ENCODE measurements at regions not wholly inside any gene's neighbourhood (a gene's known extent, or its start where the extent isn't known, plus 50 kb on each side); places are given as distances from the start of the nearest gene placed in this dataset.

DNA sequence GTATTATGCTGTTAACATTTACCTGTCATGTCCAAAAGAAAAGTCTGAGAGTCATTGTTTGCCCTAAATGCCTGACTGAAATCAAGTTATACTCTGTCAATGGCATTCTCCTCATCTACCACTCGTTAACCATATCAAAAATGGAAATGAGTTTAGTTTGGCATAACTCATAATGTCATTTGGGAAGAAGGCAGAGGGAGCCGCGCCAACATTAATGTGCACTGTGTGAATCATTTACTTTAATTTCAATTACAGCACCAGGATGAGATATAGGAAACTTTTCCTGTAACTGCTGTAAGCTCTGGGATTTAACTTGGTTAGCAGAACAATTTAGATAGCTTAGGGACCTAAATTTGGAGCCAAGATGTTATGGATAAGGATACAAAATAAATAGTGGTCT lies 871.2 kb upstream of the POU3F3 start:
- no peak for DNase-seq (ENCODE audit: low spot score)
- 90% methylated on average over 3 of the region's 3 CpGs for WGBS (ENCODE audit: low lambda C conversion rate, missing lambda C conversion rate)
- no peaks in the 10 kb centered on the region for H3K4me1 ChIP-seq (ENCODE audit: insufficient read depth)
- TF ChIP-seq EZH2 (IDR thresholded peaks at IDR 0.05; ENCODE audit: borderline replicate concordance) (no peak), EZH2phosphoT487 (IDR thresholded peaks at IDR 0.05; ENCODE audit: low read depth, severe bottlenecking, unreplicated experiment) (no peak)
- TF ChIP-seq, protein P1, sequence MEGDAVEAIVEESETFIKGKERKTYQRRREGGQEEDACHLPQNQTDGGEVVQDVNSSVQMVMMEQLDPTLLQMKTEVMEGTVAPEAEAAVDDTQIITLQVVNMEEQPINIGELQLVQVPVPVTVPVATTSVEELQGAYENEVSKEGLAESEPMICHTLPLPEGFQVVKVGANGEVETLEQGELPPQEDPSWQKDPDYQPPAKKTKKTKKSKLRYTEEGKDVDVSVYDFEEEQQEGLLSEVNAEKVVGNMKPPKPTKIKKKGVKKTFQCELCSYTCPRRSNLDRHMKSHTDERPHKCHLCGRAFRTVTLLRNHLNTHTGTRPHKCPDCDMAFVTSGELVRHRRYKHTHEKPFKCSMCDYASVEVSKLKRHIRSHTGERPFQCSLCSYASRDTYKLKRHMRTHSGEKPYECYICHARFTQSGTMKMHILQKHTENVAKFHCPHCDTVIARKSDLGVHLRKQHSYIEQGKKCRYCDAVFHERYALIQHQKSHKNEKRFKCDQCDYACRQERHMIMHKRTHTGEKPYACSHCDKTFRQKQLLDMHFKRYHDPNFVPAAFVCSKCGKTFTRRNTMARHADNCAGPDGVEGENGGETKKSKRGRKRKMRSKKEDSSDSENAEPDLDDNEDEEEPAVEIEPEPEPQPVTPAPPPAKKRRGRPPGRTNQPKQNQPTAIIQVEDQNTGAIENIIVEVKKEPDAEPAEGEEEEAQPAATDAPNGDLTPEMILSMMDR (IDR thresholded peaks at IDR 0.05; ENCODE audit: poor library complexity), result no peak
- no peaks in the 10 kb centered on the region for H3K79me2 ChIP-seq
- H3K9me3 ChIP-seq (ENCODE audit: low read depth), result no peaks in the 10 kb centered on the region
- H3K4me2 ChIP-seq, result no peak overlapping the region
- H3K4me3 ChIP-seq, result no peak overlapping the region
- no peak overlapping the region for H3K27ac ChIP-seq
- no peaks in the 10 kb centered on the region for H3K27me3 ChIP-seq
- H2AFZ ChIP-seq, result no peak overlapping the region
- H4K20me1 ChIP-seq (ENCODE audit: insufficient read depth, poor library complexity, severe bottlenecking), result no peaks in the 10 kb centered on the region
- no peaks in the 10 kb centered on the region for H3K36me3 ChIP-seq (replicated peaks; ENCODE audit: insufficient read depth, low read depth)
- H3K9me2 ChIP-seq (replicated peaks; ENCODE audit: insufficient read depth), result no peaks in the 10 kb centered on the region

DNA sequence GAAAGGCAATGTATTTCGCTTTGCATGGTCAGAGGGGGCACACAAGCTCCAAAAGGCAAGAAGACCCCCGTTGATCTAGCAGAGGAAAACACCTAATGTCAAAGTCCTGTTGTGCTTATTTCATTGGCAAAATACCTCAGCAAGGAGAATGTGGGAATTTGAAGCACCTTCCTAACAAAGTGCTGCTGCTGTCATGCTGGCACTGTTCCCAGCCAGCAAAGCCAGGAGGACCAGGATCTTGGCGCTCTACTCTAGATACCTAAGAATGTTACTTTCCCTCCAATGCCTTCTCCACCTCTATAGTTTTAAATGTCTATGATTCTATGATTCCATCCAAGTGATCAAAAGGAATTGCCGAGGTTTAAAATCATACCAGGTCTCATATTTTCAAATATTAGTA lies 867.9 kb upstream of the POU3F3 start:
- no peak overlapping the region for H3K4me3 ChIP-seq

DNA sequence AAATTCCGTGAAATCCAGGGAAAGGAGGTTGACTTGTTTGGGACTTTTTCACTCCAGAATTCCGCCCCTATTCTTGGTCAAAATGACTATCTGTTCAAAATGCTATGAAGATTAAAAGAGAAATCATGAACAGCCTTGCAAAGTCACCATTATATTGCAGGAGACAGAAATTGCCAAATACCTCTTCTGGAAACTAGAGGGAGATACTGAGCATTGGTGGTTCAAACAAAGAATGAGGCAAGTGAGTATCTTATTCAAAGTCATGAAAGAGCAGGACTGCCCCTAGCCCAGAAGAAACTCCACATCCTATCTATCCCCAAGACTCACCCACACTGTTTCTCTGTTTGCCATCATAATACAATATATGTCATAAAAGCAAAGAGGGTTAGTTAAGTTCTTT lies 862.3 kb upstream of the POU3F3 start:
- no peak overlapping the region for H3K27ac ChIP-seq
- H3K79me2 ChIP-seq, result no peaks in the 10 kb centered on the region
- no peaks in the 10 kb centered on the region for H3K4me1 ChIP-seq (ENCODE audit: insufficient read depth)
- H3K4me3 ChIP-seq, result no peak overlapping the region
- no peak overlapping the region for H2AFZ ChIP-seq
- H3K4me2 ChIP-seq, result no peak overlapping the region
- 73% methylated on average over 2 of the region's 2 CpGs for WGBS (ENCODE audit: low lambda C conversion rate, missing lambda C conversion rate)
- TF ChIP-seq EZH2 (IDR thresholded peaks at IDR 0.05; ENCODE audit: borderline replicate concordance), result no peak
- TF ChIP-seq, protein P1 (IDR thresholded peaks at IDR 0.05; ENCODE audit: poor library complexity), result no peak
- TF ChIP-seq EZH2phosphoT487 (IDR thresholded peaks at IDR 0.05; ENCODE audit: low read depth, severe bottlenecking, unreplicated experiment), result no peak
- H3K36me3 ChIP-seq (replicated peaks; ENCODE audit: insufficient read depth, low read depth), result no peaks in the 10 kb centered on the region
- no peaks in the 10 kb centered on the region for H3K9me2 ChIP-seq (replicated peaks; ENCODE audit: insufficient read depth)
- no peak for DNase-seq (ENCODE audit: low spot score)
- no peaks in the 10 kb centered on the region for H3K9me3 ChIP-seq (ENCODE audit: low read depth)
- no peaks in the 10 kb centered on the region for H3K27me3 ChIP-seq
- no peaks in the 10 kb centered on the region for H4K20me1 ChIP-seq (ENCODE audit: insufficient read depth, poor library complexity, severe bottlenecking)

More for the DNA sequence above, 867.9 kb upstream of the POU3F3 start:
- H3K4me1 ChIP-seq (ENCODE audit: insufficient read depth), result no peaks in the 10 kb centered on the region
- TF ChIP-seq EZH2 (IDR thresholded peaks at IDR 0.05; ENCODE audit: borderline replicate concordance), result no peak
- TF ChIP-seq, protein P1 (IDR thresholded peaks at IDR 0.05; ENCODE audit: poor library complexity), result no peak
- H4K20me1 ChIP-seq (ENCODE audit: insufficient read depth, poor library complexity, severe bottlenecking), result no peaks in the 10 kb centered on the region
- DNase-seq (ENCODE audit: low spot score), result no peak
- no peaks in the 10 kb centered on the region for H3K36me3 ChIP-seq (replicated peaks; ENCODE audit: insufficient read depth, low read depth)
- no peaks in the 10 kb centered on the region for H3K9me2 ChIP-seq (replicated peaks; ENCODE audit: insufficient read depth)
- 80% methylated on average over 4 of the region's 4 CpGs for WGBS (ENCODE audit: low lambda C conversion rate, missing lambda C conversion rate)
- H3K27ac ChIP-seq, result no peak overlapping the region
- H3K79me2 ChIP-seq, result no peaks in the 10 kb centered on the region
- H3K4me2 ChIP-seq, result no peak overlapping the region
- no peaks in the 10 kb centered on the region for H3K9me3 ChIP-seq (ENCODE audit: low read depth)
- H3K27me3 ChIP-seq, result no peaks in the 10 kb centered on the region
- no peak overlapping the region for H2AFZ ChIP-seq

DNA sequence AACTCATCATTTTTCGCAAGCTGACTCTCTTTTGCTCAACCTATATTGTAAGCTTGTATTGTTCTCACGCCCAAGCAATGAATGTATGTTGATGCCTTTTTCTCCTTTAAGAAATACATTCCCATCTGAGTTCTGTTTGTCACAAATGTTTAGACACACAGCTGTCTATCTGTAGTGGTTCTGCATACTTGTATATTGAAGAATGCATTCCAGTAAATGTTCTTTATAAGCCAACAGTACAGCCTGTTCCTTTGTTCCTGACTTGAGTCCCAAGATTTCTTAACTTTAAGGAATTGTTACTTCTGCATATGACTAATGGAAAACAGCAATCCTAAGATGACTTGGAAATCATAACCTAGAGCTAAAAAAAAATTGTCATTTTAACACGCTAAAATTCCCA lies 849.1 kb upstream of the POU3F3 start:
- H4K20me1 ChIP-seq (ENCODE audit: insufficient read depth, poor library complexity, severe bottlenecking), result no peaks in the 10 kb centered on the region
- no peak for DNase-seq (ENCODE audit: low spot score)
- no peaks in the 10 kb centered on the region for H3K36me3 ChIP-seq (replicated peaks; ENCODE audit: insufficient read depth, low read depth)
- H3K9me2 ChIP-seq (replicated peaks; ENCODE audit: insufficient read depth), result no peaks in the 10 kb centered on the region
- no peaks in the 10 kb centered on the region for H3K79me2 ChIP-seq
- H3K9me3 ChIP-seq (ENCODE audit: low read depth), result no peaks in the 10 kb centered on the region
- TF ChIP-seq EZH2phosphoT487 (IDR thresholded peaks at IDR 0.05; ENCODE audit: low read depth, severe bottlenecking, unreplicated experiment), result no peak
- no peaks in the 10 kb centered on the region for H3K27me3 ChIP-seq
- H3K4me3 ChIP-seq, result no peak overlapping the region
- no peak overlapping the region for H2AFZ ChIP-seq
- no peaks in the 10 kb centered on the region for H3K4me1 ChIP-seq (ENCODE audit: insufficient read depth)
- 95% methylated on average over 3 of the region's 3 CpGs for WGBS (ENCODE audit: low lambda C conversion rate, missing lambda C conversion rate)
- H3K27ac ChIP-seq, result no peak overlapping the region
- no peak overlapping the region for H3K4me2 ChIP-seq
